Stimulated activated naive CD8-positive, alpha-beta T cell treated with anti-CD3 and anti-CD28 coated beads, Interleukin-15, Interleukin-2, amounts not matched to agents 100 U/mL and 50 U/mL, for 24 hours (primary cell): ENCODE measurements at regions not wholly inside any gene's neighbourhood (a gene's known extent, or its start where the extent isn't known, plus 50 kb on each side); places are given as distances from the start of the nearest gene placed in this dataset.
"Not testable (repeated sequence)": the region's sequence is repeated elsewhere in the genome, so short reads cannot be mapped to it uniquely, and the experiment has no call there.

ENCODE experiments used
- ATAC-seq: fragments of 150-1000 bp; cut with Tn5 transposase; one replicate; pipeline ENCODE4 v1.10.0; 2021
- DNase-seq: peaks from one replicate; pipeline ENCODE4 v3.0.0; 2021

GRCh38 chr11:115663790-115664189 lies 159.6 kb upstream of the CADM1 start:
- DNase-seq: no peak
- no peak for ATAC-seq

DNA sequence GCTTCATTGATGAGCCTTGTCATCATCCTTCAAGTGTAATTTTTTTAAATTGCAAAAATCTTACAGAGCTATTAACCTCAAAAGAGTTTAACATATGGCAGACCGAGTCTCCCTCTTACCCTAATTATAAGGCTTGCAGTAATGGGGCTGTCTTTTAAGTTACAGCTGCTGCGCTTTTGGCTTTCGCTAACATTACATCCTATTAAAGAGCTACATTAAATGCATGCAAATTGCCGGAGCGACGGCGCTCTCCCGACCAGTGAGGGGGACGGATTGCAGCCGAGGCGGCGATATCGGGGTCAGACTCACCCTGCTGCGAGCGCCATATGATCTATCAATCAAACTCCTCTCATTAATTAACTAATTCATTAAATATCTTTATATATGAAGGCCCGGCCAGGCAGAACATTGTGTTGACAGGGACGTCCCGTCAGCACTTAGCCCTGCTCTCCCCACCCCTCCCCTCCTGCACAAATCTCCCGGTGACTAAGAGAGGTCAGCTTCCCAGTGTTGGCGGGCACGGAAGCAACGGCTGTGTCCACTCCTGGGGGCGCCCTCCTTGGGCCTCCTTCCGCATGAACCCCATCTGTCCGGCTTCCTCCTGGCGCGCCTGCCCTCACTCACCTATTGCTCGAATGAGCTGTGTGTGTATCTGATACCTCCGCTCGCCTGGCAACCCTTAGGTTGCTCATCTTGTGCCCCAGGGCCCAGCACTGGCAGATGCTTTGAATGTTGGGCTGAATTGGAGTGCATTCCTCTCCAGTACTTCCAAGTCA lies 156.0 kb upstream of the CADM1 start:
- no peak for DNase-seq
- ATAC-seq: no peak

DNA sequence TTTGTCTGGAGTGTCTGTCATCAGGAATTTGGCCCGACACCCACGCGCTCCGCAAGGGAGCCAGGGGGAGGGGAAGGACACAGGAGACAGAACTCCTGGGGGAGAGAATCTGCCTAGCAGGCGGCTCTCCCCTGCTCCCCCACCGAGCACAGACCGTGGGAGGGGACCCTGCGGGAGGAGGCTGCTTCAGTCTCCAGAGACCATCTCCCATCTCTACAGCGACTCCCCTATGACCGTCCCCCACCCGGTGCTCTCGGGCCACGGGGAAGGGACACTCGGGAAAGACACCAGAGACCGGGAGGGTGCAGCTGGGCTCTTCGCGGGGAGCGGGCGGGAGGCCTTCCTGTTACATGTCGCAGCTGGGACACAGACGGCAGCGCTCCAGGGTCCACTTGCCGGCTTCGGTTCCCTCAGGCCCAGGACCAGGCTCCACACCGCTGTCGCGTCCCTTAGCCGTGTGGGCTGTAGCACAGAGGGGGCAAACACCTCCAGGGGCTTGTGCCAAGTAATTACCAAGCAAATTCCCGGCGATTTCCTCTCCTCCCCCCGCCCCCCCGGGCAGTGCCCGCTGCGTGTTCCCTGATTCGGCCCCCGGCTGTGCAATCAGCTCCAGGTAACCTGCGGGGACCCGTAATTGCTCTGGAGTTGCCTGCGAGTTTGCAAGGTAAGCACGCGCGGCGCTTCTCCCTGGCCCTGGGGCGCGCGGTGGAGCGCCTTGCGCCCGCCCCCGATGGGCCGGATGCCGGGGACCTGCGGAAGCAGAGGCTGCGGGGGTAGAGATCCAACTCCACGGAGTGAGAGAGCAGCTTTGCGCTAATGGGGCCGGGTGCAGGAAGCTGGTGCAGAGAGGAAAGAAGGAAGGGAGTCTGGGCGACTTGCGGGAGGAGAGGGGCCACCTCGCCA lies 155.1 kb upstream of the CADM1 start:
- no peak for DNase-seq
- no peak for ATAC-seq

DNA sequence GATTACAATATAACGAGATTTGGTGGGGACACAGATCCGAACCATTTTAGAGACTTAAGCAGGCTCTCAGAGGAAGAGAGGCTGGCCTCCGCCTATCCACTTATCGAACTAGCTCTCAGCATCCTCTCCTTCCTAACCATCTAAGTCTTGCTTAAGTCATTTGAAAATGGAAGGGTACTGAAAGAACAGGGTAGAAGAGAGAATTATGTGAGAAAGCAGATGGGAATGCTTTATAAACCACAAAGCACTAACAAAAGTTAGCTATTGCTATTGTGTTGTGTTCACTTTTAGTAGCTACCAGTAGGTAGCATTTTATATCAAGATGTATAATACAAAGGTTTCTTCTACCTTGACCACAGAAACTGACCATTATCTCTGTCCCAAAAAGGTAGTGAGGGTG lies 153.4 kb upstream of the CADM1 start:
- no peak for DNase-seq
- ATAC-seq: no peak

GRCh38 chr11:115656669-115657068 lies 152.5 kb upstream of the CADM1 start:
- no peak for ATAC-seq
- no peak for DNase-seq

GRCh38 chr11:115656041-115656440 lies 151.8 kb upstream of the CADM1 start:
- ATAC-seq: no peak
- no peak for DNase-seq

- DNase-seq (no peak), ATAC-seq (no peak)
Measured at GRCh38 chr11:115654792-115655191, 150.6 kb upstream of the CADM1 start.

GRCh38 chr11:115653926-115654325 lies 149.7 kb upstream of the CADM1 start:
- DNase-seq (no peak), ATAC-seq (no peak)

GRCh38 chr11:115653076-115653475 lies 148.9 kb upstream of the CADM1 start:
- DNase-seq (no peak), ATAC-seq (no peak)

- no peak for ATAC-seq
Measured at GRCh38 chr11:115652496-115652895, 148.3 kb upstream of the CADM1 start.

DNA sequence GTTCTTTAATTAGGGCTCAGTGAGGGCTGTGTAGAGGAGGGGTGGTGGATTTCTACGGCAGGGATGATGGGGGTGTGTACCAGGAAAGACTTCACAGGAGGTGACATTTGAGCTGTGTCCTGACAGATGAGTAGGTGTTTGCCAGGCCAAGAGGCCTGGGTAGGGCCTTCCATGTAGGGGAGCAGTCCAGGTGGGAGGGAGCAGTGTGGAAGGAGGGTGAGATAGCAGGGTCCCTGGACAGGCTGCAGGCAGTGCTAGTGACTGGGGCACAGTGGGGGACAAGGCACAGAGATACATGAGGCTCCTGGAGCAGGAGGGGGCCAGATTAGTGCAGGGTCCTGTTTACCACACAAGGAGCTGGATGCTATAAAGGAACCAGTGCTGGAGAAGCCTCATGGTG lies 147.9 kb upstream of the CADM1 start:
- DNase-seq (no peak), ATAC-seq (no peak)

More at GRCh38 chr11:115652496-115652895, 148.3 kb upstream of the CADM1 start:
- no peak for DNase-seq

DNA sequence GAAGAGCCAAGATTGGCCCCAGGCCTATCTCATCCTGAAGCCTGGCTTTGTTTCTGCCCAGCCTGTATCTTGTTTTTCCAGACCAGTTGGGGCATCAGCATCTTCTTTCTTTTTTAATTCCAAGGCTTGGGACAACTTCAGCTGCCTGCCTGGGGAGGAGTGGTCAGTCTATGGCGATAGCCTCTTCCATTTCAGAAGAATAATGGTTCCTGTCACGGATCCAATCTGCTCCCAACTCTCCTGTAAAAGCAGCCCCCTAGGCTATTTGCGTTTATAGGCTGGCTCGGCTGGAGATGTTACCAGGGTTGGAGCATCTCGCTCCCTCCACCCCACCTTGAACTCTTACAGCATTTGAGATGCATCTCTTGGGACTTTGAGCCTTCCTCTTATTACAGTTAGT lies 145.2 kb upstream of the CADM1 start:
- ATAC-seq: no peak
- DNase-seq: no peak

DNA sequence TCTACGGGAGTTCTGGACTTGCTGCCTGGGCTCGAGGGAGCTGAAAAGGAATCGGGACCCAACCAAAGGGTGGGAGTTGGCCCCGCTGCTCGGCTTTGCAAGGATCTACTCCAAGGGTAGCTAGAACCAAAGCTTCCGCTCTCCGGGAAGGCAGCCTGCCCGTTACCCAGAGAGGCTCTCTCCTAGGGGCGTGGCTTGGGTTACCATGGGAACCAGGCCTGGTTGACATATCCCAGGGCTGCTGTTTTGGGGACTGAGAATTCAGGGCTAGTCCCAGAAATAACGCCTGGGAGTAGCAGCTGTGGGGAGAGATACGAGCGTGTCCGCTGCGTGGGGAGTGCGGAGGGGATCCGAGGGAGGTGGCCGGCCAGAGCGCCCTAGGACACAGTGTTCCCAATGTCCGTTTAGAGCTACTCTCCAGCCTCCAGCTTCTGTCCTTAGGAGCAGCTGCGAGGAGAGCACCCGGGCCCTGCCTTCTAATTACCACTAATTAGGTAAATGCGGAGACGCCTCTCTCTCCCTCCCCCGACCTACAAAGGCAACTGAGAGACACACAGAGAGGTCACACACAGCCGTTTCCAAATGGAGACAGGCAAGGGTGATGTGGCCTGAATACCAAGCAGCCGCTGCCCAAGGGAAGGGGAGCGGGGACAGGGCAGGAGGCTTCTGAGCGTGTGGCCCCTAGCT lies 141.6 kb upstream of the CADM1 start:
- DNase-seq (no peak), ATAC-seq (no peak)

- ATAC-seq: no peak
- DNase-seq: no peak
Measured at GRCh38 chr11:115644856-115645255, 140.6 kb upstream of the CADM1 start.

- DNase-seq: no peak
- no peak for ATAC-seq
Measured at GRCh38 chr11:115643549-115644270, 139.5 kb upstream of the CADM1 start.

- no peak for ATAC-seq
- no peak for DNase-seq
Measured at GRCh38 chr11:115642660-115643059, 138.4 kb upstream of the CADM1 start.

GRCh38 chr11:115637599-115638241 lies 133.5 kb upstream of the CADM1 start:
- ATAC-seq: no peak
- no peak for DNase-seq

GRCh38 chr11:115636753-115637527 lies 132.7 kb upstream of the CADM1 start:
- ATAC-seq (no peak), DNase-seq (no peak)

- DNase-seq, ATAC-seq: not testable (repeated sequence)
Measured at GRCh38 chr11:115633977-115634376, 129.8 kb upstream of the CADM1 start.

- ATAC-seq (no peak), DNase-seq (no peak)
Measured at GRCh38 chr11:115632061-115632460, 127.8 kb upstream of the CADM1 start.

- no peak for DNase-seq
Measured at GRCh38 chr11:115631609-115632008, 127.4 kb upstream of the CADM1 start.

More at GRCh38 chr11:115631609-115632008, 127.4 kb upstream of the CADM1 start:
- ATAC-seq: no peak
